NCI-H1417 (cell line): ENCODE measurements at regions not wholly inside any gene's neighbourhood (a gene's known extent, or its start where the extent isn't known, plus 50 kb on each side); places are given as distances from the start of the nearest gene placed in this dataset.

Experiments
- DNase-seq, 3 experiments: peaks; one replicate each; lab custom pipeline; 2025; lab: John Stamatoyannopoulos, UW

DNA sequence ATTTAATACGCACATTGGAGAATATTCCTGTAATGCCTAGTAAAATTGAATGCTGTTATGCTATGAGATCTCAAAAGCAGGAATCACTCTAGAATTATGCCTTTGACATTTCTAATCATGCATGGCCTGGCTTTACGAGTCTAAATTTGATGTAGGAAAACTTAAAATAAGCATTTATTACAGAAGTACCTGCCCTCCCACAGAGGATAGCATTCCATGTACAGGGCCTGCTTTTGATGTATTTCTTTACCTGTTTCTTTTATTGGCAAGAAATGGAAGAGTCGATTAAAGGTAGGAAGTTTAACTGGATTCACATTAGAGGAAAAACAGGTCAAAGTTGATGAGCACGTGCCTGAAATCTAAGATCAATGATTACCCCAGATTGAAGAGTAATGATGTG, 219.5 kb downstream of the PCDH7 start:
- no peak for DNase-seq

DNA sequence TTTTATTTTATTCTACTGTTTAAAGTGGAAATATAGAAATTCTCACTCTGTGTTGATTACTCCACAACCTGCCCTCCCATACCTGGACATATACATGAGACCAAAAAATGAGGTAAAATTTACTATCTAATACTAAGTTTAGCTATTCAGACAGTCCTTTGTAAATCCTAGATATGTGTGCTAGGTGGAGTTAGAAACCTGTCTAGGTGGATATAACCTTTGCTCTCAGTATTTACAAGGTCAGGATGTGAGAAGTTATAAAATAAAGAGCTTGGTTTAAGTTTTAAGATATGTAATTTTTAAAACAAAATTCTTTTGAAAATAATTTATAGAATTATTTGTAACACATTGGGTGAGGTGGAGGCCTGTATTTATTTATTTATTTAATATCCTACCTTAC, 221.5 kb downstream of the PCDH7 start:
- no peak for DNase-seq

DNA sequence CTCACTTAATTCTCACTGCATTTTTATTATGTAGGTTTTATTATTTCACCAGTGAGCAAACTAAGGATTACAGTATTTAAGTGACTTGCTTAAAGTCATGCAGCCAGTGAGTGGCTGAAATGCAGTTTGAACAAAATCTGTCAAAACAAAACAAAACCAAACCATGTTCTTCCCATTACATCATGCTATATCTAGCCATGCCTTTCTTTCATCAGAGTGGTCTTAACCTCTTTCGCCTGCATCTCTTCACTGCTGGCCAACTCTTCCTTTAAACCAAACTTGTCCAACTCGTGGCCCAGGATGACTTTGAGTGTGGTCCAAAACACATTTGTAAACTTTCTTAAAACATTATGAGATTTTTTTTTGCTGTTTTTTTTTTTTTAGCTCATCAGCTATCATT, 223.2 kb downstream of the PCDH7 start:
- no peak for DNase-seq

DNA sequence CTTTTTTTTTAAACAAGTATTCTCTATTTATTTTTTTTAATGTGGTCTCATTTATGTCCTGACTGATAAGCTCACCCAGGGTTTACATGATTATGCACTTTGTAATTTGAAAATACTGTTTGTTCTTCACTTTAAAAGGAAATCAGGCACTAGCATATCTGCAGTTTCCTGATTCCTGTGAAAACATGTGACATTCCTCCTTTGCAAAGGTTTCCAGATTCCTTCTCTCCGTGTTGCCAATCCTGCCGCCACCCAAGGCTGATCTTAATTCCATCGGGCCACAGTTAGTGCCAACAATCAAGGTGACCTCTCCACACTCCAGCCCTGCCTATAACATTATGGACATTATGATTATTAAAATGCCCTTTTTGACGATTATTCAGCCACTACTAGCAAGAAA, 225.4 kb downstream of the PCDH7 start:
- no peak for DNase-seq

DNA sequence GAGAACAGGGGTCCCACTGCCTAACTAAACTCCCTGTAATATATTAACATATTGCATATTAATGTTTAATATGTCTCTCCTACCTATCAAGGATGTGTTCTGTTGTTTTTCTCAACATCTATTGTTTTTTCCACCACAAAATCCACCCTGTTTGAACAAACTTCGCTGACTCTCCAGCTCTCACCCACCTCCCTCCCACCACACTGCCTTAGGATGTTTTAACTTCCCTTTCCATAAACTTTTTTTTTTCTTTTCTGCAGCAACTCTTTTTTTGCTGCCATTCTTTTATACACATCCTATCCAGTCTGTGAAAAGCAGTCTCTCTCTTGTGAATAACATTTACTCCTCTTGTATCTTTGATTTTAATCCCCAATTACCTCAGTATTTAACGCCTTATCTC, 226.1 kb downstream of the PCDH7 start:
- DNase-seq: no peak

DNA sequence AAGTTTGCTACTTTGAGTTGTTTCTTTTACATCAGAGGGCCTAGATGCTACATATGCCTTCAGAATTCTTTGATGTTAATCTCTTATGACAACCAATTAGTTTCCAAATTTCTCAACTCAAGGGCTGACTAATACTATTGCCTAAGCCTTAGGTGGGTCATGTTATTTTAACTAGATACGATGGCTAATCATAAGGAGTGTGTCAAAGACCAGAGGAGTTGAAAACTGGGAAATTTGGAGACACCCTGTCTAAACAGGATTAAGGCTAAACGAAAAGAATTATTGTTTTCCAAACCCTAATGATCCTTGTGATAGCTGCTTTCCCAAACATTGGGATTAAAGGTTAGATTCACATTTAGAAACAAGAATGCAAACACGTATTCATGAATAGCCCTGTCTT, 228.5 kb downstream of the PCDH7 start:
- DNase-seq: no peak

DNA sequence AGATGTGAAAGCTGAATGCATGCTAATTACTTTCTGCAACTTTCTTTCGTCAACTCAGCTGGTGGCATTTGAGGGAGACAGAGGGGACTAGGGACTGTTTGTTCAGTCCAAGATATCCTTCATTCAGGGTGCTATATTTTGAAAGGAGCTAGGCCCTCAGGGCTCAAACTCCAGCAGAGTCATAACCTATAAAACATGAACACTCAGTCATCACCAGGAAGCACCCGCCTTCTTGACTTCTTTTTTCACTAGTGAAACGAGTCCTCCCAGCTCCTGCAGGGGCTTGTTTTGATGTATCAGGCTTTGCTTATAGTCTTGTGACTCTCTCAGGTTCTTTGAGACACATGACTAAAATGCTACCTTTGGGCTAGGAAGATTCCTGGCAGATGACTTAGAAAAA, 230.6 kb downstream of the PCDH7 start:
- DNase-seq: peak in 2 of 3 experiments; percentile 45 to 81

DNA sequence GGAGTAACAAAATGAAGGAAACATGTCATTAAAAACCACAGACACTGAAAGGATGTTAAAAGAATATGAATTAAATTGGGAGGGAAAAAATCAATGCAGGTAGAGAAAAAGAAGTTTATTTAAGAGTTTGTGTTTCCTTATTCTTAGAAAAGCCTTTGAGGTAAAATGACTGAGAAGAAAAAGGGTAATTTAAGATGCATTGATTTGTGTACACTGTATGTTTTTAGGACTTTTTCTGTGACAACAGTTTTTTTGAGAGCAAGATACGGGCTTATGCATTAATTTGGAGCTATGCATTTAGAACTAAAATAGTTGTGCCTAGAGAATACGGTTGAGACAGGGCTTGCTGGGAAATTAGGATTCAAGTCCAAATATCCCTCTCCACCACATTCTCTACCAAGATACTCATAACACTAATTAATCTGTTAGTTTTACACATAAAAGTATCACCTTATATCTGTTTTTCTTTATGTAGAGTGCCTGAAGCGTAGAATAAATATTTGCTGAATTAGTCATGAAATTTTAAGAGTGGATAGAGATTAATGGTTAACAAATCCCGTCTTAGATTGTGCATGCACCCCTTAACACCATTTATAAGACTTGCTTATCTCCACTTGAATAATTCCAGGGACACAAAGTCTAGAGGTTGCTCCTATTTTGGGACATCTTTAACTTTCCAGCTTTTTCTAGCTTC, 232.5 kb downstream of the PCDH7 start:
- peak in 1 of 3 experiments; percentile 43 for DNase-seq

DNA sequence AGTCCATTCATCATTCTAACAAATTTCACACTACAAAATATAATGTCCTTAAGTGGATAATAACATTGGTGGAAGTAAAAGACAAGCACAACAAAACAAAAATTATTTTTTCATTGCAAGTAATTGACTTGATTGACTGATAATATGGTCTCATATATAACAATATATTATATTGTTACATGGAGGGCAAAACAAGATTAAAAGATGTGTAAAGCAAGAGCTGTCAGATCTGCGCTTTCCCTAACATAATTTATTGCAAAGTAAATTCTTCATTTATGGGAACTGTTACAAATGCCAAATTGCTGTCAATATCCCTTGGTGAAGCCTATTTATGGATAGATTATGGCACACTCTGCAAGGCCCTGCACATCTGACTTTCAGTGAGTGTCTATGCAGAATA, 233.6 kb downstream of the PCDH7 start:
- peak in 2 of 3 experiments; percentile 45 to 87 for DNase-seq

DNA sequence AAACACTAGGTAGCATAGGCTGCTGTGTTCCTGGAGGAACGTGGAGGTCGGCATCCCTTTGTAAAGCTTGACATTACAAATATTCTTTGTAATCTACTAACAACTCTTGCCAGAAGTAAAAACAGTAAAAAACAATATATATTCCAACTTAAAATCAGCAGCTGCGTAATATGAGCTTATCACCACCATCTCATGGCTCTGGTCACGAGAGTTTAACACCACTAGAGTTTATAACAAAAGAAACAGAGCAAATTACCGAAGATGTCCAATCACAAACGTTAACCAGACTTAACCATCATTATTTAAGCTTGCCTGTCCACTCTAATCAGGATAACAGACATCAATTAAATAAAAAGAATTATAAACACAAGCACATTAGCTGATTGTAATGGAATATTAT, 236.7 kb downstream of the PCDH7 start:
- no peak for DNase-seq

DNA sequence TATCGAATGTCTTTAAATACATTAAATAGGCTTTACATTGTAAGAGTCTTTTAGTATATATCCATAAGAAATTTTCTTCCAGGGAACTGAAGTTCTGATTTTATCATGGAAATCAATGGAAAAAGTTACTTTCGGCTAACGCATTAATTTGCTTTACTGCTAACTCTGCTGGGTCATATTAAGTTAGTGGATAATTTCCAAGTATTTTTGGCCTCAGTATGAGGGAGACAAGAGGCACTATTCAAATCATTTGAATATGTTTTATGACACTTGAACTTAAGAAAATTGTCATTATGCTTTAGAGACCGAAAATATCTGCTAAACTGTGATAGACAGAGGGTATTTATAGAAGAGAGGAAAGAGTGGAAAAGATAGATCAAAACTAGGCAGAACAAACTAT, 237.5 kb downstream of the PCDH7 start:
- no peak for DNase-seq

DNA sequence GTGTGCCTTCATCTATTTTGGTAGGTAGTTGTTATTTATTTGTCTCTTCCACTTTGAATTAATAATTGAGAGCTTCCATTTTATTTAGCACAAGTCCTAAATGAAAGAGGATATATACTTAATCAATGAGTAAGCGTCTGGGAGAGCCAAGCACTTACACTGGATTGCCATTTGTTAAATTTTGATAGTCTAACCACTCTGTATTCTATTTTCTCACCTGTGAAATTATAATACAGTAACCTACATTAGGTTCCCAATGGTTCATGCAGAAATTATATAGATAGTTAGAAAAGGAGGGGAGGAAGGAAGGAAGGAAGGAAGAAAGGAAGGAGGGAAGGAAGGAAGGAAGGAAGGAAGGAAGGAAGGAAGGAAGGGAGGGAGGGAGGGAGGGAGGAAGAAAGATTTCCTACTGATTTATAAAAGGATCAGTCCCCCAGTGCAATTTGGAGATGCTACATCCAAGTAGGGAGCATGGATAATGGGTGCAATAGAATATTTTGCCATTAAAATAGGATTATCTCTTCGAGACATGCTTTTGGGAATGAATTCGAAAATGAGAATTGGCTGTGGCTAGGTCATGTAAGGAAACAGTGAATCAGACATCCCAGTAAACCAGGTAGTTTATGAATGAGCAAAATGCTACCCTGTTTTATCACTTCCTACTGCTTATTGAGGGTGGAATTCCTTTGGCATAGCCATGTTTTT, 239.8 kb downstream of the PCDH7 start:
- no peak for DNase-seq

DNA sequence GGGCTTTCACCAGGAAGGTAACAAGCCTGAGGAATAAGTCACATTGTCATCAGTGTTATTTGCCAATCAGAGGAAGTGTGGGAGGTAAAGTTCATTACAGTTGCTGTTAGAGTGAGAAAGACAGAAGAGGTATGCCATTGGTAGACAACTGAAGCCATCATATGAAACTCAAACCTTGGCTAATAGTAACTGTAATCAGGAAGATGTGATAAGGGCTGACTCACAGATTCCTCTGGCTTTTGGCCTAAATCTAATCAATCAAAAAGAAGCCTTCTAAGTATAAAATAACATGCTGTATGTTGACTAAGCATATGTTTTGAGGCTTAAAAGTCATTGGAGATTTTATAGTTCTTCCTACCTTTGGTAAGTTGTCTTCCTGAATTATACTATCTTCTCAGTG, 242.8 kb downstream of the PCDH7 start:
- no peak for DNase-seq

DNA sequence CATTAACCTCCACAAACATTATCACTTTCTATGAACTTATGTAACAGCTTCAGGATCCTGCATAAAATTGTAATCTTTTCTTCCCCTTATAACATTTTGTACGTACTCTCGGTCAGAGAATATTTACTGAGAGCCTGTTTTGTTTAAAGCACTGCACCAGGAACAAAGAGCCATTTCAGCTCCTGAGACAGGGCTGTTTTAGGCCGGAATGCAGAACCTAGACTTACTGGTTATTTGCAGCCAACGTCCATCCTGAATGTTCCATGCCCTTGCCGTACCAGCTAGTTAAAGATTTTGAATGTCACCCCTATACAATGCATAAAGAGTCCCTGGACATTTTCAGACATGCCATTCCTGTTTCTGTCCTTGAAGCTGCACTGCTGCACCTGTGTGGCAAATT, 248.8 kb downstream of the PCDH7 start:
- no peak for DNase-seq

DNA sequence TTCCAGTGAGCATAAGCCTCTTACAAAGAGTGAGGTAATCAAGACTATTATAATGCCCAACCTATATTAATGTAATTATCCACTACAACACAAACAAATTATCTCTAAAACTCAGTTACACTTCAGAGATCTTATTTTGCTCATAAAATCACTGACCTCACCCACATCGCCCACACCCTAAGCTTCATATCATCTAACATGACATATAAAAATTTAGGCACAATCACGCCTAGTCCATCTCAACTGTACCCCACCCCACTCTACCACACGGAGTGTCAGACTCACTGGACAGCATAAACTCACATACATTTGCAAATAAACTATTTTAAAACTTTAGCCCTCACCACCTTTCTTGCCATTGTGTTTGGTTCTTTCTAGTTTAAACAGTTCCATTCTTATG, 252.4 kb downstream of the PCDH7 start:
- DNase-seq: peak in 1 of 3 experiments; percentile 12

DNA sequence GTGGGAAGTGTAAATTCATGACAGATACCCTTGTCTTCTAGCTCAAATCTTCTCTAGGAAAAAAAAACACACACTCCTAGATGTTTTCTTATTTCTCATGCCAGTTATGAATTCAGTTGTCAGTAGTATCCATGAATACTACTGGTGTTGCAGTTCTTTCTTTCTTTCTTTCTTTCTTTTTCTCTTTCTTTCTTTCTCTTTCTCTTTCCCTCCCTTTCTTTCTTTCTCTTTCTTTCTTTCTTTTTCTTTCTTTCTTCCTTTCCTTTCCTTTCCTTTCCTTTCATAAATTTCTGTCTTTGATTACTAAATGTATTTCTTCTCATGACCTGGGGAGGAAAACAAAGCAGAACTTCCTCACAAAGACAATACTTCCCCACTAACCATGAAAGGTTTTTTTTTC, 253.8 kb downstream of the PCDH7 start:
- no peak for DNase-seq

DNA sequence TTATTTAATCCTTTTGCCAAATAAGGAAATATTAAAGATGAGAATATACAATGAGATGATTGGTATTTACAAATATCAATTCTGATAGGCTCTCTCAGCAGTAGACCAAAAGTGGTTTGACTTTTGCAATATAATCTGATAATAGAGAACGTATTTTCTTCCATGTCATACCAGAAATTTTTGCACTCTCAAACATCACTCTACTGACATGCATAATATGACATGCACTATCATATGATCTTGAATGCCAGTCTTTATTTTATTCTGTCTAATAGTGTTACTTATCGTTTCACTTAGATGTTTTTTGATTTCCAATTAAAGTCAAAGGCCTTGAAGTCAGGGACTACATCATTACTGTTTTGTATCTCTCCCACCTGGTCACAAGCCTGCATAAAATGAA, 259.2 kb downstream of the PCDH7 start:
- DNase-seq: no peak

DNA sequence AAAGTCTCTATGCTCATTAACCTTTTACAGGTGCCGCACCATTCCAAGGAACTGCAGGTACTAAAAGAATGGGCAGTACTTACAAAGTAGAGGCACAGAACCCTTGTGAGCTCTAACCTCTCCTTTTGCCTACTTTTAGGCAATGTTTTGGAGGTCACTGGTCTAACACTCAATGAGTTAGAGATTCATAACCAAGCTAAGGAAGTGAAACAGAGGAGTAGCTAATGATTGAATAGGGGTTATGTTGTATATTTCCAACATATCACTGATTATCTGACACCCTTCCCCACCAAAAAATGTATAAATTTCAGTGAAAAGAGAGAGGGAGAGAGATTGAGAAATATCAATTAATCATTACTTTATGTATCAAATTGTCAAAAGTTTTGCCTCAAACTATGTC, 269.3 kb downstream of the PCDH7 start:
- DNase-seq: no peak

DNA sequence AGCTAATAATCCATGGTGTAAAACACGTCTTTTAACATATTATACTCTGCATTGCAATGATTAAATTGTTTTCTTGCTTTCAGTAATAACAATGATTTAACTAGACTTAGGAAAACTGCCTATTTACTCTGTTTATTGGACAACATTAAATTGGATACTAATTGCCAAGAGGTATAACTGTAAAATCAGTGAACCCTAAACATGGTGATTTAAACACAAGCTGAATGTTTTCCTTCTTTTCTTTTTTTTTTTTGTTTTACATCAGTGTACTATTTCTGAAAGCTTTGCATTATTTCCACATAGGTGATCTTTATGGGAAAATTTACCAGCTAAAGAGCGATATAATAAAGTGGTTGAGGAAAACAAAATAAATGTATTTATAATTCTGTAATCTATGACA, 276.7 kb downstream of the PCDH7 start:
- DNase-seq: no peak

DNA sequence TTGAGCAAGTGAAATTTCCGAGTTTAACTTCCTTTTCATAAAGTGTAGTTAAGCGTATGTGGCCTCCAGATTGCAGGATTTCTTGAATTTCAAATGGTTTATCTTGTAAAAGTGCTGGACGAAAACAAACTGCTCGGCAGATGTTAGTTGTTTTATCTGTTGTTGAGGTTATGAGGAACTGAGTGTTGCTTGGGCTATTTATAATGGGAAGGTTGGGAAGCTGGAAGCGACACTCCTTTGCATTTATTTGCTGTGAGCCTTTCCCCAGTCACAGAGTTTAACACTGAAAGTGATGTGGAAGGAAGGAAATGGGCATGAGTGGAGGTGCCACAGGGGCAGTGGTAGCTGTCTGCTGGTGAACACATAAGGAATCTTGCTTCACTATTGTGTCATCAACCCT, 284.9 kb downstream of the PCDH7 start:
- DNase-seq: no peak

DNA sequence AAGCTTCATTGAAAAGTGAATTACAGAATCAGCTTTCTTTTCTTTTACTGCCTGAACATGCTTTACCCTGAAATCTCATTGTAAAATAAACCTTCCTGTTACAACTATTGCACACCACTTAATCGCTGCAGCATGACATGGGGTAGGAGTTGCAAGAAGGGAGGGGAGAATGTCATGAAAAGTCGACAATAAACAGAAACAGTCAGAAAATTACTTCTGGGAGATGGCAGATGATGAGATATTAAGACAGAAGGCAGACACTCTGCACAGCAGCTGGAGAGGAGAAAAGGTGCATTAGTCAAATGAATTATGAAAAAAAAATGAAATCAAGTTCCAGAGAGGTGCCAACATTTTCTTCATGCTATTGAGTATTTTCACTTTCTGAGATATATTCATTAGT, 287.7 kb downstream of the PCDH7 start:
- peak in 1 of 3 experiments; percentile 4 for DNase-seq

DNA sequence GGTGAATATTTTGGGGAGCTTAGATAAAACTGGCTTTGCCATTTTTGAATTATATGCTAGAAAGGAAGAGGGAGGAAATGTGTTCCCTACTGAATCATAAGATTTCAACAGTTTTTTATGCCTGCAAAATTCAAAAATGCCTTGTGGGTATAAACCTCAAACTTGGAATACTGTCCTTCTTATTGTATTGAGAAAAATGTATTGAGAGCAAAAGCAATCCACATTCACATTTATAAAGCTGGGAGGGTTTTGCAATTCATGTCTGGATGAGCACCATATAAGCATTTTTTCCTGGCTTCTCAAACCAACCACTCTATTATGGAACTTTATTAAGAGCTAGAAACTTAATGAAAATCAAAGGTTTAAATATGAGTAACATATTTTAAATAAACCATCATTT, 289.8 kb downstream of the PCDH7 start:
- no peak for DNase-seq

DNA sequence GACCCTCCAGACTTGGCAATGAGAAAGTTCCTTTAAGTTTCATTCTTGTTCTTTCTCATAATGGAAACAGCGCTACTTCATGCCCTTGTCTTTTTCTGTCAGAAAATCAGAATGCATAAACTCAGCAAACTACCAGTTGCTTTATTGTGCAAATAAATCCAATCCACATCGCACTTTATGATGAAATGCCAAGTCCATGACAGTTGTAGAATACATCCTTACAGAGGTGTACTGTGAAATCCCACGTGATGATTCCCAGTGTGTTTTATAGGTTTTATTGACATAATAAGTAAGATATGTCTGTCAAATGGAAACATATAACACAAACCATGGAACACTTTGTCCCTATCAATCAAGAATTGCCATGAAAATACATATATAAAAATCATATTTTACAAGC, 295.0 kb downstream of the PCDH7 start:
- no peak for DNase-seq
